Left lung (tissue), 4 donors: ENCODE measurements at regions not wholly inside any gene's neighbourhood (a gene's known extent, or its start where the extent isn't known, plus 50 kb on each side); places are given as distances from the start of the nearest gene placed in this dataset.
"Not testable (repeated sequence)": the region's sequence is repeated elsewhere in the genome, so short reads cannot be mapped to it uniquely, and the experiment has no call there.

Source experiments
- ATAC-seq: fragments of 200-7000 bp; cut with Tn5 transposase; one replicate; pipeline ENCODE4 v1.9.1; 2020; ENCODE audit warnings: moderate library complexity
- DNase-seq, 4 donors: peaks; one replicate each; pipeline ENCODE4 v3.0.0-alpha.2; 2013 to 2020
- H3K27ac ChIP-seq, 2 donors: fragments of 200-600 bp; sonication (generic) in 1 of 2; one replicate each; pipeline versions ENCODE4 v1.5.0 to v1.8.0; 2020 to 2021
- H3K27me3 ChIP-seq, 2 donors: fragments of 200-600 bp; sonication (generic) in 1 of 2; one replicate each; pipeline versions ENCODE4 v1.5.0 to v1.8.0; 2020 to 2021
- H3K36me3 ChIP-seq, 2 donors: fragments of 200-600 bp; sonication (generic) in 1 of 2; one replicate each; pipeline versions ENCODE4 v1.5.0 to v1.8.0; 2020 to 2021
- H3K4me1 ChIP-seq, 2 donors: fragments of 200-600 bp; one replicate each; pipeline ENCODE4 v1.8.0; 2021
- H3K4me3 ChIP-seq, 2 donors: fragments of 200-600 bp; sonication (generic) in 1 of 2; one replicate each; pipeline versions ENCODE4 v1.5.0 to v1.8.0; 2020 to 2021; ENCODE audit warnings: mild to moderate bottlenecking in 1 of 2
- H3K9me3 ChIP-seq, 2 donors: fragments of 200-600 bp; sonication (generic) in 1 of 2; one replicate each; pipeline versions ENCODE4 v1.5.0 to v1.8.0; 2020 to 2021
- intact Hi-C, 2 donors: fragments of 100-400 bp; cut with DNase I; formaldehyde crosslinking; loops; one replicate each; pipeline versions ENCODE4 v1.11.2 to v1.14.2; 2022
- TF ChIP-seq, protein P1 (sequence below), 2 donors: fragments of 200-600 bp; sonication (generic) in 1 of 2; IDR thresholded peaks; one replicate each; pipeline versions ENCODE4 v1.5.0 to v1.8.0; 2021; ENCODE audit warnings: antibody characterized with exemption in 2 of 2
- donor health status: DM: no; HTN: yes; CAD: no.
- donor health status: DM: no; HTN: no; CAD: no.

DNA sequence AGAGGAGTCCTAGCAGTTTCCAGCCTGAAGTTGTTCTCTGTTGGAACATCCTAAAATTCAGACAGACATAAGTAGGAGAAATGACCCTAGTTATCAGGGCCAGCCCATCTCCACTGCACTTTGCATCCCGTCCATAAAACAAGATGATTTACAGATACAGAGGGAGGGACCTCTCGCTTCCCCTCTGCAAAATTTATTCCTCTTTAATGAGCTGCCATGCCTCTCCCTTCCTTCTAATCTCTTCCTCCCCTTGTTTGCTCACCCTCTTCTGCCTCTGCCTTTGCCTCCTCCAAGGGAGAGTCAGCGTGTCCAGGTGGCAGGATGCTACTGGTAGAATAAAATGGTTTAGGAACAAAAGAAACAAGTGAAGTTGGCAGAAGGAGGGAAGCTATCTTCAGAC is 351.3 kb downstream of the SOX9 start:
- no peak overlapping the region for H3K27ac ChIP-seq
- no peaks in the 10 kb centered on the region for H3K9me3 ChIP-seq
- H3K27me3 ChIP-seq, result peaks cover 0 to 10% of the 10 kb centered on the region in 2 donors
- DNase-seq (no peak), ATAC-seq (no peak)
- H3K4me1 ChIP-seq, result no peaks in the 10 kb centered on the region
- TF ChIP-seq, protein P1, sequence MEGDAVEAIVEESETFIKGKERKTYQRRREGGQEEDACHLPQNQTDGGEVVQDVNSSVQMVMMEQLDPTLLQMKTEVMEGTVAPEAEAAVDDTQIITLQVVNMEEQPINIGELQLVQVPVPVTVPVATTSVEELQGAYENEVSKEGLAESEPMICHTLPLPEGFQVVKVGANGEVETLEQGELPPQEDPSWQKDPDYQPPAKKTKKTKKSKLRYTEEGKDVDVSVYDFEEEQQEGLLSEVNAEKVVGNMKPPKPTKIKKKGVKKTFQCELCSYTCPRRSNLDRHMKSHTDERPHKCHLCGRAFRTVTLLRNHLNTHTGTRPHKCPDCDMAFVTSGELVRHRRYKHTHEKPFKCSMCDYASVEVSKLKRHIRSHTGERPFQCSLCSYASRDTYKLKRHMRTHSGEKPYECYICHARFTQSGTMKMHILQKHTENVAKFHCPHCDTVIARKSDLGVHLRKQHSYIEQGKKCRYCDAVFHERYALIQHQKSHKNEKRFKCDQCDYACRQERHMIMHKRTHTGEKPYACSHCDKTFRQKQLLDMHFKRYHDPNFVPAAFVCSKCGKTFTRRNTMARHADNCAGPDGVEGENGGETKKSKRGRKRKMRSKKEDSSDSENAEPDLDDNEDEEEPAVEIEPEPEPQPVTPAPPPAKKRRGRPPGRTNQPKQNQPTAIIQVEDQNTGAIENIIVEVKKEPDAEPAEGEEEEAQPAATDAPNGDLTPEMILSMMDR (IDR thresholded peaks at IDR 0.05), result no peak
- no peaks in the 10 kb centered on the region for H3K36me3 ChIP-seq
- intact Hi-C loops, result no loop called here
- no peak overlapping the region for H3K4me3 ChIP-seq

DNA sequence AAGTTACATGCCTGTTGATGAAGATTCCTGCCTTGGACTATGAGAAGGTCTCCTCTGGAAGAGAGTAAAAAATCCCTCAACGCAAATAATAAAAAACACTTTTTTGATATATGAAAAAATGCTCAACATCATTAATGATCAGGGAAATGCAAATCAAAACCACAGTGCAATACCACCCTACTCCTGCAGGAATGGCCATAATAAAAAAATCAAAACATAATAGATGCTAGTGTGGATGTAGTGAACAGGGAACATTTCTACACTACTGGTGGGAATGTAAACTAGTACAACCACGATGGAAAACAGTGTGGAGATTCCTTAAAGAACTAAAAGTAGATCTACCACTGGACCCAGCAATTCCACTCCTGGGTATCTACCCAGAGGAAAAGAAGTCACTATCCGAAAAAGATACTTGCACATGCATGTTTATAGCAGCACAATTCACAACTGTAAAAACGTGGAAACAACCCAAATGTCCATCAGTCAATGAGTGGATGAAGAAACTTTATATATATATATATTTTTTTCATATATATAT is 352.1 kb downstream of the SOX9 start:
- H3K36me3 ChIP-seq, H3K4me1 ChIP-seq, DNase-seq, H3K27ac ChIP-seq, H3K4me3 ChIP-seq, ATAC-seq, H3K9me3 ChIP-seq, intact Hi-C loops: not testable (repeated sequence)
- H3K27me3 ChIP-seq, result peaks cover 0 to 10% of the 10 kb centered on the region in 2 donors

GRCh38 chr17:72474243-72474642 is 353.4 kb downstream of the SOX9 start:
- ATAC-seq (no peak), DNase-seq (no peak)
- no peaks in the 10 kb centered on the region for H3K36me3 ChIP-seq
- intact Hi-C loops, result no loop called here
- TF ChIP-seq, protein P1 (IDR thresholded peaks at IDR 0.05), result no peak
- H3K4me3 ChIP-seq, result no peak overlapping the region
- H3K4me1 ChIP-seq, result no peaks in the 10 kb centered on the region
- H3K27me3 ChIP-seq, result peaks cover 0 to 13% of the 10 kb centered on the region in 2 donors
- H3K9me3 ChIP-seq, result no peaks in the 10 kb centered on the region
- H3K27ac ChIP-seq, result no peak overlapping the region

DNA sequence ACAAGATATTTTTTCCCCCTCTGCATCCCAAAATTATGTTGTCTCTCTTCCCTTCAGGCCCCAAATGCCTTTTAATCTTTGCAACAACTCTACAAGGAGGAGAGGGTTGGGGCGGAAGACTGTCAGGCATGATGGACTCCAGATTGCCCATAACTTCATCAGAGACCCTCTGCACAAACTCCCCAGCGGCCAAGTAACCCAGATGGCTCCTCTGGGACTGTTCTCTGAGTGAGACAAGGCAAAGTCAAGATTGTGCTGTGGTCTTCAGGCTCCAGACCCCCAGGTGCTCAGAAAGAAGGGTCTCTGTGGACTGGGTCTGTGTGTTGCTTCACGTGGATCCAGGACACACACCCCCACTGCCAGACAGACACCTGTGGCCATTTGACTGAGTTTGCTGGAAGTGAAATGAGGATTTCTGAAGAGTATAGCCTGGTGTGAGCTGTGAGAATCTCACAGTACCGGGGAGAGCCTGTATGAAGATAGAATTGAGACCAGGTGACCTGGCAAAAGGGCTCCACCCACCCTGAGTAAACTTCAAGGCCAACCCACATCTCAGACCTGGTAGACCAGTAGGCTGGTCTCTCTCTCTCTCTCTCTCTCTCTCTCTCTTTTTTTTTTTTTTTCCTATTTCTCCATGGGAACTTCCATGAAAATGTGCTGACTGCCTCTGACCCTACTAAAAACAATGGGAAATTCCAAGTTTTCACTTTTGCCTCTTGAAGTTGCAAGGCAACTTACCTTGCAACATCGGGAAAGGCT is 354.1 kb downstream of the SOX9 start:
- DNase-seq (no peak), ATAC-seq (no peak)
- TF ChIP-seq, protein P1 (IDR thresholded peaks at IDR 0.05), result no peak
- no peaks in the 10 kb centered on the region for H3K4me1 ChIP-seq
- no peak overlapping the region for H3K4me3 ChIP-seq
- no peaks in the 10 kb centered on the region for H3K36me3 ChIP-seq
- intact Hi-C loops, result no loop called here
- H3K9me3 ChIP-seq, result no peaks in the 10 kb centered on the region
- H3K27ac ChIP-seq, result no peak overlapping the region
- H3K27me3 ChIP-seq, result peaks cover 0 to 15% of the 10 kb centered on the region in 2 donors

- no peaks in the 10 kb centered on the region for H3K9me3 ChIP-seq
- H3K4me3 ChIP-seq, result no peak overlapping the region
- H3K36me3 ChIP-seq, result no peaks in the 10 kb centered on the region
- intact Hi-C loops, result no loop called here
- H3K27ac ChIP-seq, result no peak overlapping the region
- TF ChIP-seq, protein P1 (IDR thresholded peaks at IDR 0.05), result no peak
- no peaks in the 10 kb centered on the region for H3K4me1 ChIP-seq
- ATAC-seq, result no peak
- DNase-seq, result no peak
- H3K27me3 ChIP-seq, result peaks cover 0 to 18% of the 10 kb centered on the region in 2 donors
Observed at GRCh38 chr17:72476134-72476533, 355.3 kb downstream of the SOX9 start.
